GM23248 (cell line): ENCODE measurements at regions not wholly inside any gene's neighbourhood (a gene's known extent, or its start where the extent isn't known, plus 50 kb on each side); places are given as distances from the start of the nearest gene placed in this dataset.
A peak's percentile ranks its signal among the peaks of the same experiment; 100 is the strongest.

Experiments used
- DNase-seq: peaks from one replicate; pipeline ENCODE4 v3.0.0-alpha.2; 2015
- H2AFZ ChIP-seq: fragments of 200-600 bp; sonication (generic); 2 replicates; pipeline ENCODE4 v1.6.1; 2016; ENCODE audit warnings: antibody characterized with exemption
- H3F3A ChIP-seq: fragments of 200-600 bp; sonication (generic); 2 replicates; pipeline ENCODE4 v1.6.1; 2016; ENCODE audit warnings: mild to moderate bottlenecking, antibody characterized with exemption, mixed run types; ENCODE audit not compliant: insufficient read depth
- H3K27ac ChIP-seq: fragments of 200-600 bp; sonication (generic); 2 replicates; pipeline ENCODE4 v1.5.1; 2016; ENCODE audit warnings: mild to moderate bottlenecking
- H3K27me3 ChIP-seq: fragments of 200-600 bp; sonication (generic); replicated peaks from 2 replicates; pipeline ENCODE4 v1.6.1; 2016; ENCODE audit warnings: mild to moderate bottlenecking; ENCODE audit not compliant: insufficient read depth
- H3K36me3 ChIP-seq: fragments of 200-600 bp; sonication (generic); 2 replicates; pipeline ENCODE4 v1.6.1; 2016; ENCODE audit warnings: low read depth, mild to moderate bottlenecking
- H3K4me1 ChIP-seq: fragments of 200-600 bp; sonication (generic); 2 replicates; pipeline ENCODE4 v1.6.1; 2016; ENCODE audit warnings: mild to moderate bottlenecking; ENCODE audit not compliant: insufficient read depth
- H3K4me2 ChIP-seq: fragments of 200-600 bp; sonication (generic); one replicate; pipeline ENCODE4 v1.6.1; 2016; ENCODE audit warnings: mild to moderate bottlenecking; ENCODE audit not compliant: unreplicated experiment
- H3K4me3 ChIP-seq: fragments of 200-600 bp; sonication (generic); 2 replicates; pipeline ENCODE4 v1.5.1; 2016; ENCODE audit warnings: mild to moderate bottlenecking
- H3K79me2 ChIP-seq: fragments of 200-600 bp; sonication (generic); 2 replicates; pipeline ENCODE4 v1.6.1; 2016; ENCODE audit warnings: mild to moderate bottlenecking; ENCODE audit not compliant: insufficient read depth
- H3K9ac ChIP-seq: fragments of 200-600 bp; sonication (generic); 2 replicates; pipeline ENCODE4 v1.6.1; 2016; ENCODE audit warnings: mild to moderate bottlenecking
- H3K9me2 ChIP-seq: fragments of 200-600 bp; sonication (generic); 2 replicates; pipeline ENCODE4 v1.6.1; 2016; ENCODE audit warnings: mixed run types, mild to moderate bottlenecking, moderate library complexity; ENCODE audit not compliant: insufficient read depth
- H3K9me3 ChIP-seq: fragments of 200-600 bp; sonication (generic); one replicate; pipeline ENCODE4 v1.6.1; 2017; ENCODE audit warnings: low read depth
- H4K20me1 ChIP-seq: fragments of 200-600 bp; sonication (generic); 2 replicates; pipeline ENCODE4 v1.6.0; 2016; ENCODE audit not compliant: insufficient read depth
- EZH2 ChIP-seq: fragments of 200-600 bp; sonication (generic); IDR thresholded peaks from 2 replicates; pipeline ENCODE4 v1.6.1; 2018; ENCODE audit warnings: antibody characterized with exemption, mild to moderate bottlenecking; ENCODE audit not compliant: insufficient read depth, poor library complexity, severe bottlenecking
- EZH2phosphoT487 ChIP-seq: fragments of 200-600 bp; sonication (generic); IDR thresholded peaks from 2 replicates; pipeline ENCODE4 v1.6.1; 2018; ENCODE audit warnings: antibody characterized with exemption, moderate library complexity, mild to moderate bottlenecking, low read depth; ENCODE audit not compliant: insufficient read depth
- WGBS, 2 experiments: methylation state at CpG; one replicate each; pipeline ENCODE4 v1.1.6; 2015 to 2017; ENCODE audit warnings: low lambda C conversion rate in 2 of 2, low coverage in 1 of 2; ENCODE audit errors: missing lambda C conversion rate in 2 of 2; 5-methylcytosine and 5-hydroxymethylcytosine counted together
- in situ Hi-C: fragments of 300-500 bp; cut with MboI; formaldehyde crosslinking; loops from 2 replicates; pipeline ENCODE4 v1.15.0; 2020

GRCh38 chr13:64160479-64160878 is 2744.8 kb upstream of the PCDH20 start:
- no peak for DNase-seq
- Histone ChIP-seq H3K4me3 (no peak overlapping the region), H4K20me1 (no peaks in the 10 kb centered on the region), H3K36me3 (no peaks in the 10 kb centered on the region), H3K27me3 (no peaks in the 10 kb centered on the region), H3F3A (no peaks in the 10 kb centered on the region), H3K4me1 (no peaks in the 10 kb centered on the region), H3K9me2 (no peaks in the 10 kb centered on the region), H3K9ac (no peak overlapping the region), H3K79me2 (no peaks in the 10 kb centered on the region), H2AFZ (no peak overlapping the region), H3K9me3 (no peaks in the 10 kb centered on the region), H3K4me2 (no peak overlapping the region), H3K27ac (no peak overlapping the region)
- no peak for TF ChIP-seq EZH2phosphoT487
- TF ChIP-seq EZH2, result no peak
- in situ Hi-C loops, result no loop called here

GRCh38 chr13:64158908-64159307 is 2743.3 kb upstream of the PCDH20 start:
- Histone ChIP-seq H3K9me2 (no peaks in the 10 kb centered on the region), H3K36me3 (no peaks in the 10 kb centered on the region), H3K4me2 (no peak overlapping the region), H3K9ac (no peak overlapping the region), H3K27ac (no peak overlapping the region), H3K79me2 (no peaks in the 10 kb centered on the region), H2AFZ (no peak overlapping the region), H3K4me1 (no peaks in the 10 kb centered on the region), H3K27me3 (no peaks in the 10 kb centered on the region), H4K20me1 (no peaks in the 10 kb centered on the region), H3K9me3 (no peaks in the 10 kb centered on the region), H3K4me3 (no peak overlapping the region), H3F3A (no peaks in the 10 kb centered on the region)
- 10 to 20% methylated on average over 3 of the region's 3 CpGs for WGBS, 2 experiments
- DNase-seq, result peak; percentile 6
- in situ Hi-C loops, result no loop called here
- TF ChIP-seq EZH2phosphoT487 (no peak), EZH2 (no peak)

GRCh38 chr13:64154514-64154913 is 2738.9 kb upstream of the PCDH20 start:
- Histone ChIP-seq H4K20me1 (no peaks in the 10 kb centered on the region), H3K79me2 (no peaks in the 10 kb centered on the region), H3K27me3 (no peaks in the 10 kb centered on the region), H3K4me2 (no peak overlapping the region), H3K9me2 (no peaks in the 10 kb centered on the region), H3K27ac (no peak overlapping the region), H3F3A (no peaks in the 10 kb centered on the region), H3K36me3 (no peaks in the 10 kb centered on the region), H2AFZ (no peak overlapping the region), H3K9me3 (no peaks in the 10 kb centered on the region), H3K4me1 (no peaks in the 10 kb centered on the region), H3K4me3 (no peak overlapping the region), H3K9ac (no peak overlapping the region)
- 2 to 16% methylated on average over 1 of the region's 1 CpG for WGBS, 2 experiments
- in situ Hi-C loops, result no loop called here
- no peak for DNase-seq
- TF ChIP-seq EZH2, result no peak
- TF ChIP-seq EZH2phosphoT487, result no peak

GRCh38 chr13:64130600-64130999 is 2715.0 kb upstream of the PCDH20 start:
- Histone ChIP-seq H3K9me2 (no peaks in the 10 kb centered on the region), H2AFZ (no peak overlapping the region), H4K20me1 (no peaks in the 10 kb centered on the region), H3K79me2 (no peaks in the 10 kb centered on the region), H3K4me2 (no peak overlapping the region), H3K4me1 (no peaks in the 10 kb centered on the region), H3F3A (no peaks in the 10 kb centered on the region), H3K27ac (no peak overlapping the region), H3K27me3 (no peaks in the 10 kb centered on the region), H3K9me3 (no peaks in the 10 kb centered on the region), H3K9ac (no peak overlapping the region), H3K4me3 (no peak overlapping the region), H3K36me3 (no peaks in the 10 kb centered on the region)
- WGBS, 2 experiments, result 18 to 26% methylated on average over 4 of the region's 4 CpGs
- in situ Hi-C loops, result no loop called here
- DNase-seq, result no peak
- TF ChIP-seq EZH2phosphoT487, result no peak

GRCh38 chr13:64130171-64130570 is 2714.5 kb upstream of the PCDH20 start:
- no peaks in the 10 kb centered on the region for H3F3A ChIP-seq
- WGBS, 2 experiments, result 26 to 32% methylated on average over 3 of the region's 3 CpGs
- no peak overlapping the region for H3K27ac ChIP-seq
- H3K36me3 ChIP-seq, result no peaks in the 10 kb centered on the region
- no peak overlapping the region for H3K4me3 ChIP-seq
- H3K9me2 ChIP-seq, result no peaks in the 10 kb centered on the region
- H2AFZ ChIP-seq, result no peak overlapping the region
- H3K9ac ChIP-seq, result no peak overlapping the region
- no peak for DNase-seq
- H3K27me3 ChIP-seq, result no peaks in the 10 kb centered on the region
- no peaks in the 10 kb centered on the region for H3K4me1 ChIP-seq
- no peaks in the 10 kb centered on the region for H3K79me2 ChIP-seq
- no peak overlapping the region for H3K4me2 ChIP-seq
- in situ Hi-C loops, result no loop called here
- no peaks in the 10 kb centered on the region for H3K9me3 ChIP-seq
- TF ChIP-seq EZH2phosphoT487 (no peak), EZH2 (no peak)
- H4K20me1 ChIP-seq, result no peaks in the 10 kb centered on the region
